UCSD-AML1 (cell line): ENCODE measurements at regions not wholly inside any gene's neighbourhood (a gene's known extent, or its start where the extent isn't known, plus 50 kb on each side); places are given as distances from the start of the nearest gene placed in this dataset.

Experiments used
- DNase-seq: peaks from one replicate; lab custom pipeline; 2025; ENCODE audit not compliant: unreplicated experiment; lab: John Stamatoyannopoulos, UW

DNA sequence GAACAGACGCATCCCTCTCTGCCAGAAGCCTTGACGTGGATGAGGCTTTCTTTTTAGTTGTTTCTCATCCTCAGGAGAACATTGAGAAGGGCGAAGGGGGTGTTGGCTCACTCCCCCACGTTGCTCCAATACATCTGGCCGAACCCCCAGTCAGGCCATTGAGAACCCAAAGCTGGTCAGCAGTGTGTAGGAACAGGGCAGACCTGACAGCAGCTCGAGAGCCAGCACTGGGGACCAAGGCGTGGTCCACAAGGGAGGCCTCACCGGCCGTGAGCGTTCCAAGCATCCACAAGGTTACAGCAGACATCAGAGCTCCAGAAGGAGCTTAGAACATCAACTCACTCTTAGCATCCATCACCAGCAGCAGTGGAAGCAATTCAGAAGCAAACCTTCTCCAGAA lies 387.9 kb upstream of the ARID1B start:
- DNase-seq, result no peak

GRCh38 chr6:156387472-156387871 lies 389.7 kb upstream of the ARID1B start:
- no peak for DNase-seq

- no peak for DNase-seq
Observed at GRCh38 chr6:156383059-156383458, 394.1 kb upstream of the ARID1B start.

DNA sequence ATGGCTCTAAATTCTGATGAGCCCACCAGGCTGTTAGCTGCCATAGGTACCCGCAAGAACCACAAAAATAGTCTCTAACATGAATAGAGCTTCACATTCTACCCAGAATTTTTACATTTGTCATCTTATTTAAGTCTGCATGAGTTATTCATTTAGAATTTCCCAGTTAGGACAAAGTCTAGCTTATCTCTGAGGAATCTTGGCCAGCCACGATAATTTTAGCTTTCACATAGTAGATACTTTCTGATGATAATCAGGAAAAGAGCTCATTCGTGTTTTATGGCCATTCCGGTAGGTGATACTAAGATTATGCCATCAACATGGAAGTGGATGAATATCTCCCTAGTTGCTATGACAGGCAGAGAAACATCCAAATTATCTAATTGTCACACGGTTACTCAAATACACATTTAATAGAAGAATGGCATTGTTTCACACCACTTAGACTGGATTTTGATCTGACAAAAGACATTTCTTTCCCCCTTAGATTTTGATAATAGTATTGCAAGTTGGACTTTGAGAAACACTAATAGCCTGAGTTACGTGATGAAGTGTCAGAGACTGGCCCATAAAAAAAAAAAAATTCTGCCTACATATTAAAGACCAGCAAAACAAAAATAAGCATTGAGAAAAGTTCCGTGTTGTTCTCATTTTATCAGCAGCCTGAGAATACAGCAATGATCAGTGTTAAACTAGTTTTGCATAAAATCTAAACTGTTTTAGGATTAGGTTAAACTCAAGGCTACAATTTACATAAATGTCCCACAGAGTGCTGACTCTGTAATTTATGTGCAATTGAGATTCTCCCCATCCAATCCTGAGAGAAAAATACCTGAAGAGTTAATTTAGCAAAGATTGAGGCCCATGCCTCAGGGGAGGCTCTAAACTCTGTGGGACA lies 397.5 kb upstream of the ARID1B start:
- no peak for DNase-seq

- DNase-seq, result no peak
Observed at GRCh38 chr6:156378853-156379252, 398.3 kb upstream of the ARID1B start.

- DNase-seq, result no peak
Observed at GRCh38 chr6:156376091-156376490, 401.1 kb upstream of the ARID1B start.

GRCh38 chr6:156359912-156360311 lies 417.3 kb upstream of the ARID1B start:
- DNase-seq, result peak; percentile 10

GRCh38 chr6:156352861-156353260 lies 424.3 kb upstream of the ARID1B start:
- DNase-seq, result no peak

GRCh38 chr6:156351346-156351966 lies 425.7 kb upstream of the ARID1B start:
- DNase-seq, result no peak

- no peak for DNase-seq
Observed at GRCh38 chr6:156350337-156350736, 426.8 kb upstream of the ARID1B start.

GRCh38 chr6:156348849-156349248 lies 428.3 kb upstream of the ARID1B start:
- DNase-seq, result no peak

GRCh38 chr6:156348424-156348823 lies 428.8 kb upstream of the ARID1B start:
- peak; percentile 15 for DNase-seq

GRCh38 chr6:156347656-156348055 lies 429.5 kb upstream of the ARID1B start:
- peak; percentile 25 for DNase-seq

GRCh38 chr6:156347246-156347645 lies 429.9 kb upstream of the ARID1B start:
- DNase-seq, result no peak

GRCh38 chr6:156345700-156346099 lies 431.5 kb upstream of the ARID1B start:
- DNase-seq, result no peak

- no peak for DNase-seq
Observed at GRCh38 chr6:156344491-156344890, 432.7 kb upstream of the ARID1B start.

DNA sequence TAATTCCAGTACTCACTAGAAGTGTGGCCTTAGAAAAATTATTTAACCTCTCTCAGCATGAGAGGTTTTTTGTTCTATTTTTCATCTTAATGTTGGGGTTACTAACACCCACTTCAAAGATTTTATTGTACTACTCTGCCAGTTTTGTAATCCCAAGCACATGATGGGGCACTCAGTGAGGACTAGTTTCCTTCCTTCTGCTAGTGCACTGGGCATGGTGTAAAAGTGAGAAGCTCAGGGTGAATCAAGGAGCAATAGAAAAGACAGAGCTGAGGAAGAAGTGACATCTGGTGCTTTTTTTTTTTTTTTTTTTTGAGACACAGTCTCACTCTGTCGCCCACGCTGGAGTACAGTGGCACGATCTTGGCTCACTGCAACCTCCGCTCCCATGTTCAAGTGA lies 439.4 kb upstream of the ARID1B start:
- DNase-seq, result no peak

- DNase-seq, result no peak
Observed at GRCh38 chr6:156336733-156337132, 440.4 kb upstream of the ARID1B start.

DNA sequence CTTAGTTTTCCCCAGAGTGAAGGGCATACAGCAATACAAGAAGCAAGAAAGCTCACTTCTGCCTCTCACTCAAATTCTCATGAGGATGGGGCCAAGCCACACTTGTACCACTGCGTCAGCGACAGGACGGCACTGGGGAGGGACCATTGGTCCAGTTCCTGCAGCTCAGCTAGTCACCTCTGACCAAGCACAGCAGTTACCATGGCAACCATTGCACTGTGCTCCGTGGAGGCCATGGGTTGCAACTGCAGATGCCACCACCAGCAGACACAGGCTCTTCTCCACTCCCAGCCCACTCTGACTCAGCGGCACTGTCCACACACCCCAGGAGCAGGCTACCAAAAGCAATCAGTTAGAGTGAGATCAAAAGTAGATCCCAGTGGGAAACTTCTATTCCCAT lies 441.1 kb upstream of the ARID1B start:
- DNase-seq, result no peak

- no peak for DNase-seq
Observed at GRCh38 chr6:156334966-156335365, 442.2 kb upstream of the ARID1B start.

GRCh38 chr6:156319707-156320106 lies 457.5 kb upstream of the ARID1B start:
- DNase-seq, result no peak

DNA sequence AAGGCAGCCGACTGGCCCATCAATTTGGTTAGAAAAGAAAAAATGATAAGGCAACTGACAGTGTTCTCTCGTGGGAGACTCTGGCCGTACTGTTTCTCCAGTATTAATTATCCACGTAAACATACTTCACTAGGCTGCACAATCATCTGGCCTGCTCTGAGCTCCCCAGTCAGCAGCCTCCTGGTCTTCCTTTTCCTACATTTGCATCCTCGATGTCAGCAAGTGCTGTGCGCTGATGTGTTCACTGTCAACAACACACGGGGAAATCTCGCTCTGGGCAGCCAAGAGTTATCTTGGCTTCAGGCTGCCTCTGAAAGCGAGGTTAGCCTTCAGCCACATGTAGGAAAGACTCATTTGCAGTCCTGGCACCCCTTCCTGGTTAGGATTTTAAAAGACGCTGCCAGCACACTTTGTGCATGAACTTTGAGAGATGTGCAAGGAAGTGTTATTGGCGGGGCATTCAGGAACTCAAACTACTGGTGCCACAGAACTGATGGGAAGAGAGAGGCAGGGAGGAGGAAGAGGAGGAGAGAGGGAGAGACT lies 460.5 kb upstream of the ARID1B start:
- DNase-seq, result no peak
